Iris pigment epithelial cell (primary cell): ENCODE measurements at regions not wholly inside any gene's neighbourhood (a gene's known extent, or its start where the extent isn't known, plus 50 kb on each side); places are given as distances from the start of the nearest gene placed in this dataset.

Experiments
- DNase-seq: peaks from one replicate; pipeline ENCODE4 v3.0.0-alpha.2; 2011; ENCODE audit warnings: low read depth

DNA sequence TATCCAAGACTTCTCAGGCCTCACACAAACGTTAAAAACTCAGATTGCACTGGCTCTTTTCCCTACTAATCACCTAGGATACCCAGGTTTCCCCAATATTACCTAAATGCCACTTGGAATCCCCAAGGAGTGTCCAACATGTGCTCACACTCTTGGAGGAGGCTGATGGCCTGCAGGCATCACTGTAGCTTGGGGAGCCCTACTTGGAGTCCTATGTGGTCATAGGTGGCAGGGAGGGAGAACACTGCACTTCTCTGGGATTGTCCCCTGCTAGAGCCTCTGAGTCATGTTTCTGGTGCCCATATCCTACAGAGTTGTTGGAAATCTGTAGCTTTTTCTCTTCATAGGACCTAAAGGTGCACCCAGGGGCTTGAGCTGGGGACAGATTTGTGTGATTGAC lies 433.7 kb downstream of the ARHGEF28 start:
- no peak for DNase-seq

DNA sequence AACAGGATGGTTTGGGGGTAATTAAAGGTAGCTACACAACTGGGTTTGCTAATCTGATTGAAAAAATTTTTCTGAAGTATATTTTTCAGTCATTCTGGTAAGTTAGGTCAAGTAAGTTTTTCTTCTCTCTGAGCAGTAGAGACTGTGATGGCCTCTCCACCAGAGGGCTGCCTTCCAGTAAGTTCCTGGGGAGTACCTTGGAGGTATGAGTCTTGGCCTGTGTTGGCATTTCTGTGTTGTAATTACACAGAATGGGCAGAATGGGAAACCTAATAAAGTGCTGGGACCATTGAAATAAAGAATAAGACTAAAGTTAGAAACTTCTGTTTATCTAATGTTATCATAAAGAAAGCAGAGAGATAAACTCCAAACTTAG lies 430.8 kb downstream of the ARHGEF28 start:
- peak; percentile 48 for DNase-seq

DNA sequence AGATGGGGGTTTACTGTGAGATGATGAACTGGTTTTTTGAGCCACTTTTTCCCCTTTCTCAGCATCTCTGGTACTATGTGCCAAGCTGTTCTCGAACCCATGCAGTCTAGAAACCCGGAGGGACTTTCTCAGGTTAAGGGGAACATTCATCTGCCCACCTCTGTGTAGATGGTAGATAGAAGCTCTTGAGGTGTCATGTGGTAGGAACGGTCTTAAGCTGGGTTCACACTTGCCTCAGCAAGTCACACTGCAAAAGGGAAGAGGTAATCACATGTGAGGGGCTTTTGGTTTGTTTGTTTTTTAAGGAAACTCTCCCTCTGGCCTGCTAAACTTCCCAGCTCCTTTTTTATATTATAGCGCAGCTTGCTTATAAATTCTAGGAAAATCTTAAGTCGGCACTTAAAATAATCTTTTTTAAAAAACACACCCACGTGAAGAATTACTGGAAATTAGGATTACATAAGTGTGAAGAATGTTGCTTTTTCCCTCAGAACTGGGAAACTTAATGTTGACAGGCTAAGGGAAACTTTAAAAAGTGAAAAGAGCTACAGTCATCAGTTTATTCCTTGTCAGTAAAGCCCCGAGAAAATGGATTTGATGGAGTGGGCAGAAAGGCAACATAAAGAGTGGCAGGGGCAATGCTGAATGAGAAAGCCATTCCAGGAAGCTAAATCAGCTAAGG lies 430.3 kb downstream of the ARHGEF28 start:
- DNase-seq: no peak

DNA sequence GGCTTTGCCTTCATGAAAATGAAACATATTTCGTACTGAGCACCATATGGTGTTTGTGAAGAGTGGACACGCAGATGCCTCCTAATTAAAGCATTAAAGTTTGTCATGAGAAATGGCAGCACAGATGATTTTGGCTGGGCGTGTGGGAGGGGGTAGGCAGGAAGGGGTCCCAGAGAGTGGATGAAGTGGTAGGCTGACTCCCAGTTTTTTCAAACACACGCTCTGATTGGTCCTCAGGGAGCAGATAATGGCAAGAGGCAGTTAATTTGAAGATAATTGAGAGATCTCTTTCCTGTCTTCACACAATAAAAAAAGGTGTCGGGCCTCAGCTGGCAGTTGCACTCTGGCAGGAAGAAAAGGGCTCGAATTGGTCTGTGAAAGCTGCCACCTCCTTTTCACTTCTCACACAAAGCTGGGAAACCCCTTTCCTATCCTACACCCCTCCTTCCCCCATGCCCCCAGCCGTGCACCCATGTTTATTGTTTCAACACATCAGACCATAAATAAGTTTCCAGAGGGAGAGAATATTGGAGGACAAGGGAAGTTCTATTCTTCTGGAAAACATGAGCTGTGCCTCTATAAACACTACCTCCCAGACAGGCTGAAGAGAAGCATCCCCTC lies 429.6 kb downstream of the ARHGEF28 start:
- DNase-seq: no peak

DNA sequence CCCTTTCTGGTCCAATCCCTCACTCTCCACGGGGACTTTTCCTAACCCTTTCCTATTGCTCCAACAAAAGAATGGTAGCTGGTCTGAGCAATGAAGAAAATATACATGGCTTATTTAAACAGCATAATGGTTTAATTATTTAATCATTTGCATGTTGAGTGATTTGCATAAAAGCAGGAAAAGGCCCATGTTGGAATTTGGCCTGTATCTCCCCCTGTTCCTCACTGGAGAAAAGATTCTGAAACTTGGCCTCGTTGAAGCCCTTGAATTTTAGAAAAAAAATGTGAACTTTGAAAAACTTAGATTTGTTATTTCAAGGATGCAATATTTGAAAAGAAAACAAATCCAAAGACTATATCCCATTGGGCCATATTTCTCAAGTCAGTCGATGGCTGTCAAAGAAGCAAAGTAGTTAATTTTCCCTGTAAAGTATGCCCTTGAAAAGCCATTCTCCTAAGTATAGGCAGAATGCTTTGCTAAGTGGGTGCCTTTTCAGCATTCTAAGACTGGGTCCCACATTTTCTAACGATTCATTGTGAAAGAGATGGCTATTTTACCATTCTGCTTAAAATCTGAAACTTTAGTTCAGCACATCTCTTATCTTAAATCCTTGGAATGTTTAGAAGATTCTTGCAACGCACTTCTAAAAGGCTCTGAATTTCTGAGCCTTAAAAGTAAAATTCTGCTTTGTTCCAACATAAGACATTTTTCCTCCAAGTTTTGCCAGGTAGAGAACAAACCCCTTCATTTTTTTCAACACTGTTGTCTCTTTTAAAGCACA lies 428.8 kb downstream of the ARHGEF28 start:
- no peak for DNase-seq

DNA sequence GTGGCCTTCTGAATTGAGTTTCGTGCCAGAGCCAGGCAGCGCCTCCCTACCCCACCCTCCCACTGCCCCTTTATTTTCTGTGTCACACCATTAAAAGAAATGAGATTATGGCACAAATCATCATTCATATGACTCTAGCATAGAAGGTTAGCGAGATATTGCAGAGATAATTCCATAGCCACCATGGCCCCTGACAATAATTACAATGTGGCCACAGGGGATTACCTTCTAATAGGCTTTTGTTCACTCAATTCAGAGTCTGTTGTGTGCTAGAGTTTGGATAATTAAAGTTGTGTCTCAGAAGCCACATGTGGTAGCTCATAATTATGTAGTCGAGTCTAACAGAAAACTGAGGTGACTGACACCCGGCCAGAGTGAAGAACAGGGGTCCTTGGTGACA lies 428.1 kb downstream of the ARHGEF28 start:
- DNase-seq: no peak

DNA sequence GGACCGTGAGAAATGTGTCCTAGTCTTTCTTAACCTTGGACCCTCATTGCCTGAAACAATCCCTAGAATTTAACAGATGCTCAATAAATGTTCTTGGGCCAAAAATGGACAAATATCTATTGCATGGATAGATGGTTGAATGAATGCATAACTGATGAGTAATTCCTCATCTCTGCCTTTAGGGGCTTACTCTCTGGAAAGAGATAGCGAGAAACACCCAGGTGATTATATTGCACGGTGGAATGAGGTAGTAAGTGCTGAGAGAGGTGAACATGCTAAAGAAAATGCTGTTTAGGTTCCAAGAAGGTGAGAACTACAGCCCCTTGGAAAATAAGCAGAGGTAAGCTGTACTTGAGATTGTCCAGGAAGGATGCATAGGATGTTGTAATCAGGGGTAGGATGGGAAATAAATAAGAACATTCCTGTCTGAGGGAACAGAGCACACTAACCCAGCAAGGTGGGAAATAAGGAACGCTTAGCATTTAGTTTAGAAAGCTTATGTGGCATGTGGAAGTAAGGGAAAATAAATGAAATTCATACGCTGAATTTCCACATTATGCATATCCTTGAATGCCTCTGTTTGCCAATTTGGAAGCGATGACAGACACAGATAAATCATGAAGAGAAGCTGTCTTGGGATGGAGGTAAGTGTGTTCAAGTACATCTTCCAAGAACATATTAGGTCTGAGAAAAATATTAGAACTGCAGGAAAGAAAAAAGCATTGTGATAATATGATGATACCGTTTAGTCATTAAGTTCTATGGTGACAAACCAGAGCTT lies 426.6 kb downstream of the ARHGEF28 start:
- DNase-seq: no peak

DNA sequence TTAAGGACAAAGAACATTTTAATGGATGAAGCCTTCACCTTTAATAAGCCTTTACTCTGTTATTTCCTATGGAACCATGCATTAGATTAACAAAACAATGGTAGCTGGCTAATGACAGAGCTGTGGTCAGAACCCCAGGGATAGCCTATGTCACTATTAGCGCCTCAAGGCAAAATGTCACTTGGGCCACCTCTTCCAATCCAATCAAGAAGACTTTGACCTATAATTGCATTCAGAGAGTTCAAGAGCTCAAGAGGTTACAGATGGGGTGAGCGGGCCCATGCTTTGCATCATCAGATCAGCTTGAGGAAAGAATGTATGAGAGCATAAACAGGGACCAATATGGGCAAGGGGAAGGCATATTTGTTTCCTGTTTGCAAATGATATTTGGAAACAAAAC lies 425.1 kb downstream of the ARHGEF28 start:
- DNase-seq: no peak

DNA sequence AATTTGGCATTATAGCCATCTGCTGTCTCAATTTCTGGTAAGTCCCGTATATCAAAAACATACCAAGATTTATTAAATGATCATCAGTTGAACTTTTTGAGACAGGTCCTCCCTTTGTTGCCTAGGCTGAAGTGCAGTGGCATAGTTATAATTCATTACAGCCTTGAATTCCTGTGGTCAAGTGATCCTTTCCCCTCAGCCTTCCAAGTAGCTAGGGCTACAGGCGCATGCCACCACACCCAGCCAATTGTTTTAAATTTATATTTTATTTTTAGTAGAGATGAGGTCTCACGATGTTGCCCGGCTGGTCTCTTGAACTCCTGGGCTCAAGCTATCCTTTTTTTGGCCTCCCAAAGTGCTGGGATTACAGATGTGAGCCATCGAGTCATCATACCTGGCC lies 418.9 kb downstream of the ARHGEF28 start:
- no peak for DNase-seq

DNA sequence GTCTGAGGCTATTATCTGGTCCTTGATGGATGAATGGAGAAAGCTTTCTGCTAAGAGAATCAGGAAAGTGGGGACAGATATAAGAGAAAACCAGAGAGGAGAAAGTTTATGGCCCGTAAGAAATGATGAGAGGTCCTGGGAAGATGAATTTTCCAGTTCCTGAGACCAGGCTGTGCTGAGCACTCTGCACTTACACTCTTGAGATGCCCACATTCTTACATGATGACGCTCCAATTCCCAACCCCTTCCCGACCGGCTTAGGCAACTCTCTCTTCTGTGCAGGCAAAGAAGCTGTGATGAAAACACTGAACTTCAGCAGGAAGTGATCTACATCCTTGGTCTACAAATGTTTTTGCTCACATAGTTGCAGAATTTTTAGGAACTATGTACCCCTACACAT lies 417.0 kb downstream of the ARHGEF28 start:
- DNase-seq: peak; percentile 73

DNA sequence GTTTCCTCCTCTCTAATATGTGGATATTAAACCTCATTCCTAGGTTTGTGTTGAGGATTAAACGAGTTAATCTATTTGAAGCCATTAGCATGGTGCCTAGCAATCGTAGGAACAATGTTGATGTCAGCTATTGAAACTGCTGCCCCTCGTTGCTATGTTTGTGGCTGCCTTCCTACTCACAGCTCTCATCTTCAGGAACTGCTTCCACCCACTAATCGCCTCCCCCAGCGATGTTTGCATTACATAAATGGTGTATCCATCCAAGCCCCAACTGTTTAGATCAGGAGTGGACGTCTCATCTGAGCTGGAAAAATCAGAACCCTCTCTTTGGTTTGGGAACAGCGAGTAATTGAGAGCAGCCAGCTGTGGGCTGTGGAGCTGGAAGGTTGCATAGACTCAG lies 416.6 kb downstream of the ARHGEF28 start:
- DNase-seq: no peak

DNA sequence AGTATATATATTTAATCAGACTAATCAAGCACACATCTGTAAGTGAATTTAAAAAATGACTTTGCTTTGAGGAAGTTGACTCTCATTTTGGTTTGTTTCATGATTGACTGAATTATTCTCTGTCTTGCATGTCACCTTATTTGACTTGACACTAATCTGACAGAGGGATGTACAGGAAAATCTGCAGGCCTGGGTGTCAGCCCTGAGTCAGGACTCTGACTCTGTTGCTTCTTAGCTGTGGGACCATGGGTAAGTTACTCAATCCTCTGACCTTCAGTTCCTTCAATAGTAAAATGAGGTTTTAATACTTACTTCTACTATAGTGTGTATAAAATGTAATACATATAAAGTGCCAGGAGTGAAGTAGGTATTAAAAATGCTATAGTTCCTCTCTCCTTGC lies 415.9 kb downstream of the ARHGEF28 start:
- DNase-seq: peak; percentile 24

DNA sequence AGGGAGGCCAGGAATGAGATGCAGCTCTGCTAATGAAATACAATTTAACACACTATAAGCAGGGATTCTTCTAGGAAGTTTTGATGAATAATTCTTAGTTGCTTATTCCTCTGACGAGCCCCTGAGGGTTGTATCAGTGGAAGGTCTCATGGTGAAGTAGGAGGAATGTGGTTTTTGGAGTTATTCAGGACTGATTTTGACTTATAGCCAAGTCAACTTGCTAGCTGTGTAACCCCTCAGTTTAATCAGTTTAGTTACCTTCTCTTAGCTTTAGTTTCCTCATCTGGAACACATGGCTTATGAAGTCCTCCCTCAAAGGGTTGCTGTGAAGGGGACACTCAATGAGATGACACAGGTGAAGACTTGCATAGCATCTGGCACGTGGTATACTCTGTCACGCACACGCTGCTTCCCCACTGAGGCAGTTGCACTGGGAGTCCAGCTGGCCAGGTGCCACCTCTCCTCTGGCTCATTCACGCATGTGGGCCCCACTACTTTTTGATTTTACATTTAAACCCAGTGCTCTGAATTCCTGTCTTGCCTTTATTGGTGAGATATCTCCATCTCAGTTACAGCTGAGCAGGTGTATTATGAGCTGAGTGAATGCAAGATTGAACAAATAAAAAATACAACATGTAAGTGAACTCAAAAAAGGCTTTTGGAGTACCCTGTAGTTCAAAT lies 415.0 kb downstream of the ARHGEF28 start:
- DNase-seq: no peak

DNA sequence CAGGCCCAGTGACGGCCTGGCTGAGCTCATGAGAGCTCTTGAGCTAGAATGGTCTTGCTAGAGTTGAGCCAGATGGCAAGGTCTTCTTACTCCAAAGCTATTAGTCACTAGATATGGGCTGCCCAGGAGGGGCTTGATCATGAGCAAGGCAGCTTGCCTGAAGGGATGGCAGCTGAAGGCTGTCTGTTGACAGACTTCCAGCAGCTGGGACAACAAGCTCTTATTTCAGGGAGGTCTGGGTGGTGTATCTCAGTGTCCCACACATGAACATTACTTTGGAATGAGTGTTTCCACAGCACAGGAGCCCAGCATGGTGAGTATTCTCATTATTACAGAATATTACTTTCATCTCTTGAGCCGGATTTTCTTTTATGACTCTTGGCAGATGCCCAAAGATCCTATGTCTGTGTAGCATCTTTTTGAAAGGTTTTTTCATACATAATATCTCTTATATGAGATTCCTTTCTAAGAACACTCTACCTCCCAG lies 414.1 kb downstream of the ARHGEF28 start:
- peak; percentile 72 for DNase-seq

DNA sequence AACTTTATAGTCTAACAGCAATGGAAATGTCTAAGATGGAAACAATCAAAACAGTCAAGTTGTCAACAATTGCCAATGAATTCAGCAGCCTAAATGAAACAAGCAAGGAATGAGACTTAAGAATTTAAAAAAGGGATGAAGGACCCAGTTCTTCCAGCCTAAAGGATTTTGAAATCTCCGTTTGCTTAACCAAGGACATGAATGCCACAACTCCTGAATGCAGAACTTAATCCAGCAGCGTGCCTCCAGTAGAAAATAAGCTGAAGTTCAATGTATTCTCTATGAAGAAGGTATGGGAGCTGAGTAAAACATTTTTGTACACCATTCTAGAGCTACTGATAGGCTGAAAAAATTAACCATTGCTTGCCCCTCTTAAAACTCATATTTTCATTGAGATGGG lies 411.3 kb downstream of the ARHGEF28 start:
- no peak for DNase-seq

DNA sequence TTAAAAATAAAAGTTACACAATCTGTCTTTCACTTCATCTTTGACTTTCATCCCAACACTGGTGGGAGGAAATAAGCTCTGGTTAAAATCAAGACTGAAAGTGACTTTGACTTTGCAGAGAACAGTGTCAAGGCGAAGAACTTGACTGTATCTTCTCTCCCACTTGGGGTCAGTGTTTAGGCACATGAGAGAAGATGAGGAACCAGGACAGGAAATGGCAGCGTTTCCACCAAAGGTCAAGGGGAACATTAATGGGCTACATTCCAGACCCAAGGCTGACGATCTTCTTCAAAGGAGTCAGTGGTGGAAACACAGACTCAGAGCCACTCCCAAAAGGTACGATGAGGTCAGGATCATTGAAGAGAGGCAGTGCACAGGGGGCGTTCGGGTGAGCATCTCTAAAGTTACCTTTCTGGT lies 409.5 kb downstream of the ARHGEF28 start:
- peak; percentile 72 for DNase-seq

DNA sequence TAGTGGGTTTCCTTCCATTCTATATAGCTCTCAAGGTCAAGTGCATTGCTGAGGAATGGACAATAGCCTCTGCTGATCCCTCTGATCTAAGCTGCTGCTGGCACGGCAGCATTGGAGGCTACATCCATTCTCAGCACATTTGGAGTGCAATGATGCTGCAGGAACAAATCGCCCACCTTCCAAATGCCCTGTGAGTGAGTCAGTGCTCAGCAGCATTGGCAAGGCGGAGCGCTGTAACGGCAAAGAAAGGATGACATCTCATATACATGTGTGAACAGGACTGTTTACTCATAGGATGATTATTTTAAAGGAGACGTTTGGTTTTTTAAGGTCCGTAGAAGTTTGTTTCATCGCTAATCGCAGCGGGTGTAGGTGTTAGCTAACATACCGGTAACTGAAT lies 408.7 kb downstream of the ARHGEF28 start:
- peak; percentile 85 for DNase-seq

DNA sequence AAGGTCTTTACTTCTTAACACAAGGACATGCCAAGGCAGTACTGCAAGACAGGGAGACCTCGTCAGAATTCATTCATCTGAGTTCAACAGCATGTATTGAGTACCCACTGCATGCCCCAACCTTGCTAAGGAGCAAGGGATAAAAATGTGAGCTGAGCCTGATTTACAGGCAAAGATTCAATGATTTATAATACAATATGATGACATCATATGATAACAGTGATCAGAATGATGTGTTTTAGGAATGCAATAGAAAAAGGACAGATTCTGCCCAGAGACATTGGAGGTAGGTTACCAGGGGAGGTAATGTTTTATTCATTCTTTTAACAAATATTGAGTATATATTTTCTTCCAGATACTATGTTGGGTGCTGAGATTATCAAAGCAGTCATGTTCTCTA lies 406.6 kb downstream of the ARHGEF28 start:
- DNase-seq: no peak

DNA sequence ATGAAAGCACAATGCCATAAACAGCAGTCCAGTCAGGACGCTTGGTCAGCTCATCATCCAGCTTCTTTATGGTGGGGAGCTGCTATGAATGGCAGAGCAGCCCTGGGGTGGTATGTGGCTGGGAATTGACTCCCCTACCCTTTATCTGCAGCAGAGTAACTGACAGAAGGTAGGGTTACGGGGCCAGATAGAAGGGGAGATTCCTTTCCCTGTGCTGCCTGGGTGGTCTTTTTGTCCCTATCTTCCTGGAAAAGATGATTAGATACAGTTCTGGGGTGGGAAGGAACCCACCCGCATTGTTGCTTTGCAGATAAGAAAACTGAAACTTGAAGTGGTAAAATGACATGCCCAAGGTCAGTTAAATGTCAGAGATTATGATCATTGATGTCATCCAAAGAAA lies 405.5 kb downstream of the ARHGEF28 start:
- no peak for DNase-seq

DNA sequence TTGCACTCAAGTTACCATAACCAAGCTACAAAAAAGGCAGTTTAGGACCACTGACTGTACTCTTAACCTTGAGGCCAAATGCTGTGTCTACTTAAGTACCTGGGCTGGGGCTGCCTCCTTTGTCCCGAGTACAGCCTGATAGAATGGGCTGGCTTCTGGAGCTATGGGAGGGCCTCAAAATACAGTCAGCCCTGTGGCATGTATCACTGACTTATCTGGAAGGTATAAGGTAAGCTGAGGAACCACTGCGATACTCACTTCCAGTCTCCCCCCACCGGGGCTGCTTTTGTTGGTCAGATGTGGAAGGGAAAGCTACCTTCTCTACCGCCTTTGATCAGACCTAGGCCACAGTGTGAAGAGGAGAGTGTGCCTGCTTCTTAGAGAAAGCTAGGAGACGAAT lies 404.8 kb downstream of the ARHGEF28 start:
- no peak for DNase-seq

DNA sequence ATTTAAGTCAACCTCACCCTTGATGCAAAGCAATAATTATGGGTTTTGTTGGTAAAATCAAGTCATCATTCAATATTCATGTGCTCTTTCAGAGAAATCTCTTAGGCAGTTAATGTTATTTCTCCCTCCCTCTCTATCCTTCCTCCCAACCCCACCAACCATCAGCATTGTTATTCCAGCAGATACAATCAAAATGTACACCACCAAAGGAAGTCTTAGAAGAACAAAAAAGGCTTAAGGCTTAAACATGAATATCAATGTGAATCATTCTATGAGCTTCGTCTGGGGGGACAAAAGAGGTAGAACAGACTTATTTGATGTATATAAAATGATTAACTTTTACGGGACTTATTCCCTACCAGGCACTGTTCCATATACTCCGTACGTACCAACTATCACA lies 404.4 kb downstream of the ARHGEF28 start:
- DNase-seq: no peak

DNA sequence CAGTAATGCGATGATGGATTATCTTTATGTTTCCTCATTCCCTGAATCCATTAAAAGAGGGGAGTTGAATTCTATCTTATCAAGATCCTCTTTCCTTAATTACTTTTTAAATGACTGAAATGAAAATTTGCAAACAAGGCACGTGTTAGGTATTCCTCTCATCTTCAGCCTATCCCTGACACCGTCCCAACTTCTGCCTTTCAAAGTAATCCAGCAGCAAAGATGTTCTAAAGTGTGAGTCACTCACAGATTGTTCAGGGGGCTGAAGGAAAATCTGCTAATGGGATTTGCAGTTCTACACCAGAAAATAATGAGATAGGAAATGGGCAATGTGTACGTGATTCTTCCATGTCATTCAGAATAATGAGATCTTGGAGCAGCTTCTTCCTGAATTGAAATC lies 403.0 kb downstream of the ARHGEF28 start:
- DNase-seq: no peak
